Mesenchymal stem cell (in vitro differentiated cells and primary cell): ENCODE measurements at regions not wholly inside any gene's neighbourhood (a gene's known extent, or its start where the extent isn't known, plus 50 kb on each side); places are given as distances from the start of the nearest gene placed in this dataset.

ENCODE experiments used
- DNase-seq: peaks from one replicate; pipeline ENCODE4 v3.0.0-alpha.2; 2013
- H2AFZ ChIP-seq: one replicate; pipeline ENCODE4 v1.6.1; 2013; ENCODE audit warnings: low read depth, mild to moderate bottlenecking, control low read depth, inconsistent platforms, low read length, moderate library complexity
- H2AK5ac ChIP-seq: 2 replicates; pipeline ENCODE4 v1.6.1; 2013; ENCODE audit warnings: low read length, moderate library complexity, mild to moderate bottlenecking, inconsistent platforms; ENCODE audit not compliant: severe bottlenecking
- H2BK120ac ChIP-seq: one replicate; pipeline ENCODE4 v1.6.1; 2013; ENCODE audit warnings: low read depth, mild to moderate bottlenecking, inconsistent platforms, low read length, moderate library complexity
- H2BK12ac ChIP-seq, 2 experiments: one replicate each; pipeline ENCODE4 v1.6.1; 2013; ENCODE audit warnings: inconsistent platforms in 2 of 2, low read length in 2 of 2, mild to moderate bottlenecking in 2 of 2, moderate library complexity in 2 of 2, control low read depth in 1 of 2
- H2BK15ac ChIP-seq: one replicate; pipeline ENCODE4 v1.6.1; 2013; ENCODE audit warnings: mild to moderate bottlenecking, low read depth, inconsistent platforms; ENCODE audit not compliant: poor library complexity, severe bottlenecking
- H2BK5ac ChIP-seq: 2 replicates; pipeline ENCODE4 v1.6.1; 2013; ENCODE audit warnings: low read depth, mild to moderate bottlenecking, low read length, control low read depth, inconsistent platforms; ENCODE audit not compliant: poor library complexity, severe bottlenecking
- H3K14ac ChIP-seq, 2 experiments: one replicate each; pipeline ENCODE4 v1.6.1; 2013; ENCODE audit warnings: inconsistent platforms in 2 of 2, low read length in 2 of 2, control low read depth in 1 of 2, mild to moderate bottlenecking in 1 of 2, moderate library complexity in 1 of 2
- H3K18ac ChIP-seq, 2 experiments: one replicate each; pipeline ENCODE4 v1.6.1; 2013; ENCODE audit warnings: inconsistent platforms in 2 of 2, low read length in 2 of 2, control low read depth in 1 of 2, low read depth in 1 of 2, mild to moderate bottlenecking in 1 of 2
- H3K23ac ChIP-seq, 2 experiments: one replicate each; pipeline ENCODE4 v1.6.1; 2013; ENCODE audit warnings: inconsistent platforms in 2 of 2, low read length in 2 of 2, mild to moderate bottlenecking in 2 of 2, moderate library complexity in 2 of 2, control low read depth in 1 of 2
- H3K27ac ChIP-seq: 2 replicates; pipeline ENCODE4 v1.5.1; 2013; ENCODE audit warnings: mild to moderate bottlenecking, moderate library complexity, low read length, control low read depth, inconsistent platforms; ENCODE audit not compliant: poor library complexity, severe bottlenecking
- H3K27me3 ChIP-seq, 2 experiments: 2 replicates each; pipeline versions ENCODE4 v1.6.1 to v1.7.0; 2013; ENCODE audit warnings: low read length in 2 of 2, mild to moderate bottlenecking in 2 of 2, moderate library complexity in 2 of 2, control low read depth in 1 of 2, inconsistent platforms in 1 of 2; ENCODE audit not compliant: control insufficient read depth in 1 of 2, insufficient read depth in 1 of 2
- H3K36me3 ChIP-seq, 2 experiments: 2 replicates each; pipeline versions ENCODE4 v1.6.1 to v1.7.0; 2013; ENCODE audit warnings: low read length in 2 of 2, control low read depth in 1 of 2, inconsistent platforms in 1 of 2, low read depth in 1 of 2, mild to moderate bottlenecking in 1 of 2; ENCODE audit not compliant: insufficient read depth in 2 of 2, control insufficient read depth in 1 of 2
- H3K4ac ChIP-seq, 2 experiments: one replicate each; pipeline ENCODE4 v1.6.1; 2013; ENCODE audit warnings: inconsistent platforms in 2 of 2, low read length in 2 of 2, mild to moderate bottlenecking in 2 of 2, moderate library complexity in 2 of 2, control low read depth in 1 of 2, low read depth in 1 of 2
- H3K4me1 ChIP-seq: 2 replicates; pipeline ENCODE4 v1.6.1; 2013; ENCODE audit warnings: low read depth, low read length, control low read depth; ENCODE audit not compliant: control insufficient read depth, insufficient read depth
- H3K4me2 ChIP-seq: 2 replicates; pipeline ENCODE4 v1.6.1; 2013; ENCODE audit warnings: low read length, mild to moderate bottlenecking, inconsistent platforms; ENCODE audit not compliant: poor library complexity, severe bottlenecking
- H3K4me3 ChIP-seq, 2 experiments: 2 replicates each; pipeline versions ENCODE4 v1.5.1 to v1.7.0; 2013; ENCODE audit warnings: low read length in 2 of 2, mild to moderate bottlenecking in 2 of 2, control low read depth in 1 of 2, low read depth in 1 of 2; ENCODE audit not compliant: insufficient read depth in 1 of 2
- H3K79me1 ChIP-seq: replicated peaks from 2 replicates; pipeline ENCODE4 v1.6.1; 2013; ENCODE audit warnings: mild to moderate bottlenecking, control low read depth, low read length, inconsistent platforms; ENCODE audit not compliant: poor library complexity, severe bottlenecking
- H3K9ac ChIP-seq: 2 replicates; pipeline ENCODE4 v1.7.0; 2013; ENCODE audit warnings: mild to moderate bottlenecking, low read length, moderate library complexity
- H3K9me3 ChIP-seq: 2 replicates; pipeline ENCODE4 v1.7.0; 2013; ENCODE audit warnings: mild to moderate bottlenecking, low read length; ENCODE audit not compliant: control insufficient read depth
- H4K8ac ChIP-seq: one replicate; pipeline ENCODE4 v1.6.1; 2013; ENCODE audit warnings: inconsistent platforms, mild to moderate bottlenecking, low read length, moderate library complexity
- H4K91ac ChIP-seq: one replicate; pipeline ENCODE4 v1.6.1; 2013; ENCODE audit warnings: mild to moderate bottlenecking, low read length, inconsistent platforms
- WGBS: methylation state at CpG from one replicate; pipeline ENCODE4 v1.1.7; 2013; ENCODE audit warnings: mixed read lengths; 5-methylcytosine and 5-hydroxymethylcytosine counted together

GRCh38 chr2:164028814-164029534, 293.2 kb upstream of the FIGN start:
- Histone ChIP-seq H3K27me3 (no peaks in the 10 kb centered on the region), H4K91ac (no peak overlapping the region), H3K4me1 (peaks cover 2% of the 10 kb centered on the region), H3K4ac (no peak overlapping the region), H3K9ac (no peak overlapping the region), H3K27ac (peak overlapping the region; percentile 72), H3K4me3 (peak overlapping the region in 1 of 2 experiments; percentile 46), H3K23ac (no peak overlapping the region), H3K36me3 (no peaks in the 10 kb centered on the region), H2AFZ (no peak overlapping the region), H2BK120ac (no peak overlapping the region), H3K14ac (no peak overlapping the region), H3K4me2 (no peak overlapping the region), H2BK12ac (no peak overlapping the region), H3K18ac (no peak overlapping the region), H2BK15ac (no peak overlapping the region), H2AK5ac (no peak overlapping the region), H3K79me1 (no peaks in the 10 kb centered on the region), H3K9me3 (no peaks in the 10 kb centered on the region), H2BK5ac (no peak overlapping the region), H4K8ac (no peak overlapping the region)
- WGBS = 86% methylated on average over 5 of the region's 7 CpGs
- peak; percentile 20 for DNase-seq

- Histone ChIP-seq H2AK5ac (no peak overlapping the region), H3K4me1 (peaks cover 2% of the 10 kb centered on the region), H2AFZ (no peak overlapping the region), H3K14ac (no peak overlapping the region), H2BK5ac (no peak overlapping the region), H3K36me3 (no peaks in the 10 kb centered on the region), H3K18ac (no peak overlapping the region), H3K9me3 (no peaks in the 10 kb centered on the region), H3K4me3 (no peak overlapping the region), H3K27me3 (no peaks in the 10 kb centered on the region), H4K8ac (no peak overlapping the region), H3K4me2 (no peak overlapping the region), H2BK120ac (no peak overlapping the region), H3K4ac (no peak overlapping the region), H2BK12ac (no peak overlapping the region), H2BK15ac (no peak overlapping the region), H3K27ac (no peak overlapping the region), H3K23ac (no peak overlapping the region), H3K9ac (no peak overlapping the region), H3K79me1 (no peaks in the 10 kb centered on the region), H4K91ac (no peak overlapping the region)
- WGBS = 78% methylated on average over 2 of the region's 2 CpGs
- no peak for DNase-seq
Measured at GRCh38 chr2:164024396-164024795, 288.6 kb upstream of the FIGN start.

GRCh38 chr2:164023896-164024295, 288.1 kb upstream of the FIGN start:
- Histone ChIP-seq H3K4ac (no peak overlapping the region), H3K9ac (no peak overlapping the region), H3K4me1 (peaks cover 2% of the 10 kb centered on the region), H3K27ac (no peak overlapping the region), H2AK5ac (no peak overlapping the region), H3K36me3 (no peaks in the 10 kb centered on the region), H3K9me3 (no peaks in the 10 kb centered on the region), H4K8ac (no peak overlapping the region), H3K23ac (no peak overlapping the region), H3K4me2 (no peak overlapping the region), H3K27me3 (no peaks in the 10 kb centered on the region), H3K79me1 (no peaks in the 10 kb centered on the region), H2BK12ac (no peak overlapping the region), H2BK120ac (no peak overlapping the region), H3K14ac (no peak overlapping the region), H3K4me3 (no peak overlapping the region), H4K91ac (no peak overlapping the region), H2AFZ (no peak overlapping the region), H2BK5ac (no peak overlapping the region), H2BK15ac (no peak overlapping the region), H3K18ac (no peak overlapping the region)
- no peak for DNase-seq
- WGBS = 68% methylated on average over 2 of the region's 2 CpGs

- Histone ChIP-seq H2AK5ac (no peak overlapping the region), H3K27me3 (no peaks in the 10 kb centered on the region), H3K23ac (no peak overlapping the region), H3K9me3 (no peaks in the 10 kb centered on the region), H3K4me1 (peaks cover 4% of the 10 kb centered on the region), H2BK120ac (no peak overlapping the region), H3K4me3 (no peak overlapping the region), H3K4me2 (peak overlapping the region; percentile 35), H2BK15ac (no peak overlapping the region), H3K18ac (no peak overlapping the region), H3K14ac (no peak overlapping the region), H4K91ac (no peak overlapping the region), H2BK5ac (peak overlapping the region; percentile 95), H3K27ac (peak overlapping the region; percentile 96), H3K79me1 (no peaks in the 10 kb centered on the region), H3K9ac (peak overlapping the region; percentile 19), H4K8ac (no peak overlapping the region), H2AFZ (no peak overlapping the region), H3K4ac (no peak overlapping the region), H2BK12ac (no peak overlapping the region), H3K36me3 (no peaks in the 10 kb centered on the region)
- 89% methylated on average over 9 of the region's 12 CpGs for WGBS
- DNase-seq = no peak
Measured at GRCh38 chr2:164015328-164016123, 279.7 kb upstream of the FIGN start.
